AG09319 (cell line): ENCODE measurements at regions not wholly inside any gene's neighbourhood (a gene's known extent, or its start where the extent isn't known, plus 50 kb on each side); places are given as distances from the start of the nearest gene placed in this dataset.

Experiments
- DNase-seq: peaks from one replicate; pipeline ENCODE4 v3.0.0-alpha.2; 2010; ENCODE audit warnings: low read depth; ENCODE audit errors: extremely low read depth
- CTCF ChIP-seq: IDR thresholded peaks from 2 replicates; pipeline ENCODE4 v1.5.1; 2011; ENCODE audit warnings: low read depth, mild to moderate bottlenecking, inconsistent platforms, low read length, moderate library complexity

- DNase-seq = no peak
- TF ChIP-seq CTCF = no peak
Measured at GRCh38 chr18:76263046-76264005, 231.7 kb downstream of the ZNF516 start.

- TF ChIP-seq CTCF = no peak
- no peak for DNase-seq
Measured at GRCh38 chr18:76260941-76261472, 234.0 kb downstream of the ZNF516 start.

DNA sequence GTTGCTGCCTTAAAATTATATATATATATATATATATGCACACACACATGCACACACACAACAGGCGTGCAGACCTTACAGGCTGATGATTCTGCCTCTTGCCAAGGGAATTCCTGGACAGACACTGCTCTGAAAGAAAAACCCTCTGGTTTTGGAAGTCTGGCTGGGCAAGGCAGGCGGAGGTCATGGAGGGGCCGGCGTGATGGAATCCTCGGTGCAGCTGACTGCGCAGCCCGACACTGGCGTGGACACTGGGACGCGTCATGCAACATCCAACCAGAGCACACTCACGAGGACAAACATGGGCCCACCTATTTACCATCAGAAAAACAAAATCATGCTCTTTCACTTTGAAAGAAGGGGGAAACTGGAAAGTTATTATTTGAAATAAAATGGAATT, 235.3 kb downstream of the ZNF516 start:
- TF ChIP-seq CTCF = no peak
- DNase-seq = no peak

DNA sequence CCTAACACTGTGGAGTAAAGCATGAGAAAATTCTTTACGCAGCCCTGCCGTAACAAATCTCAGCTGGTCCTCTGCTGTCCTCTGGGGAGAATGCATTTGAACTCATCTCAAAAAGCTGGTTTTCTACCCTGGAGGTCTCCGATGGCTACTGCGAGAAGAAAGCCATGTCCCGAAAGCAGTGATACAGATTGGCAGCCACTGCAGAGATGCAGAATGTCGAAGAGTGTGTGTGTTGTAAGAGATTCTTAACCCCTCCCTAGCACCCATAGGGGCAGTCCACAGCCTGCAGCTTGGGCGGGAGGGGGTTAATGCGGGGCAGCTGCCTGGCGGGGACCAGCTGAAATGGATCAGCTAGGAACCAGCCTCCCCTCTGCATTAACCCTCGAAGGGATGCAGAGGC, 235.9 kb downstream of the ZNF516 start:
- TF ChIP-seq CTCF = no peak
- no peak for DNase-seq

- no peak for TF ChIP-seq CTCF
- DNase-seq = no peak
Measured at GRCh38 chr18:76258209-76258608, 236.8 kb downstream of the ZNF516 start.

- DNase-seq = no peak
- TF ChIP-seq CTCF = no peak
Measured at GRCh38 chr18:76255070-76255683, 239.9 kb downstream of the ZNF516 start.

- peak; percentile 22 for TF ChIP-seq CTCF
- DNase-seq = no peak
Measured at GRCh38 chr18:76252880-76253279, 242.2 kb downstream of the ZNF516 start.
